NCI-H82 (cell line): ENCODE measurements at regions not wholly inside any gene's neighbourhood (a gene's known extent, or its start where the extent isn't known, plus 50 kb on each side); places are given as distances from the start of the nearest gene placed in this dataset.
"Not testable (repeated sequence)": the region's sequence is repeated elsewhere in the genome, so short reads cannot be mapped to it uniquely, and the experiment has no call there.

Experiments
- DNase-seq: peaks from one replicate; lab custom pipeline; 2025; lab: John Stamatoyannopoulos, UW

DNA sequence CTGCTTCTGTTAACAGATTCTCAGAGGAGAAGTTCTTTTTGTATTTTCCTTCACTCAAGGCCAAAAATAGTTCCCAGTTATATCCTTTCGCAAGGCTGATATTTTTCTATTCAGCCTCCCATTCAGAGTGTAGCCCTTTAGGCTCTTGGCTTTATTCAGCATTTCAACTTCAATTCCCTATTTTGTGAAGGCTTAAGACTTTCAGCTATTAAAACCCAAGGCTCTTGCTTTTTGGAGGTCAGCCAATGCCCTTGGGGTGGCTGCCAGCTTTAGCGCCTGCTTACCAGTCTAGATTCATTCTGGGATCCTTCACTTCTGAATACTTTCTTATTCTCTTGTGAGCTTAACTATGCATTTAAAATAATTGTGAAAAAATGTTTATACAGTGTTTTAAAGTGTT is 57.3 kb upstream of the ADGRA3 start:
- no peak for DNase-seq

DNA sequence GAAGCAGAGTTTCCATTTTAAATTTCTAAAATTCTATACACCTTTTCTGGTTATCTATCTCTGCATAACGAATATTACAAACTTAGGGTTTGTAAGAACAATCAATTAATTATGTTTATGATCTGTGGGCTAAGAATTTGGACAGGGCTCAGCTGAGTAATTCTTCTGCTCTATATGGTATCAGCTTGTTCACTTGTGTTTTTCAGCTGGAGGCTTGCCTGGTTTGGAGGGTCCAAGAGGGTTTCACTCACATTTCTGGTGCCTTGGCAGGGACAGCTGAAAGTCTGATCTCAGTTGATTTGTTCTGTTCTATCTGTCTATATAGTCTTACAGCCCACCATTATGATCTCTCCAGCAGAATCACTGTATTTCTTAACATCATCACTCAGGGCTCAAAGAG is 57.8 kb upstream of the ADGRA3 start:
- no peak for DNase-seq

DNA sequence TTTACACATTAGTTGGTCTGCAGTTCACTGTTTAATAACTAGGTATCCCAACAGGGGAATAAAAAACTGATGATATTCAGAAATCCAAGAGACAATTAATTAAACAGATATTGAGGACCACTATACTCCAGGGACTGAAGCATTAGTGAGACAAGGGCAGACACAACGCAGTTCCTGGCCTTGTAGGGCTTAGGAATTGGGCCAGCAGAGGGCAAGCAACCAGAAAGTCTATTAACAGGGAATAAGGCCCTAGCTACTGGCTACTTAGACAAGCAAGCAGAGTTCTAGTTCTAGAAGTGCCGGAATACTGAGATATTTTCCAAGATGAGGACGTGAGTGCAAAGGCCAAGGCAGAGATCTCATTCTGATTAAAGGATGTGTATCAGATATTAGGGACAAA is 58.6 kb upstream of the ADGRA3 start:
- DNase-seq, result no peak

DNA sequence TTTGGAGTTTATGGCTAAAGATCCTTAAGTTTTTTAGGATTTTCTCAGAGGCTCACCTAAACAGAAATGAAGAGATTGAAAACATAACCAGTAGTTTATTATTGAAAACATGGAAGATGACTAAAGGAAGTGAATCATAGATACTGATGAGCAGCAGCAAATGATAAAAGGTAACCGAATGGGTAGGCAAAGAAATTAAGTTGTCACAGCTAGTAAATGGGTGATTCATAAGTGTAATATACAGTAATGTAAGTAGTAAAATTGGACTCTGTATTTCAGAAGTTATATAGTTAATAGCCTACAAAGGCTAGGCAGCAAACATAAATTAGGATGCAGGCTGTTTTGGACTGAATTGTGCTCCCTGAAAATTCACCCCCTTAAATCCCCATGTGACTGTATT is 59.0 kb upstream of the ADGRA3 start:
- no peak for DNase-seq

DNA sequence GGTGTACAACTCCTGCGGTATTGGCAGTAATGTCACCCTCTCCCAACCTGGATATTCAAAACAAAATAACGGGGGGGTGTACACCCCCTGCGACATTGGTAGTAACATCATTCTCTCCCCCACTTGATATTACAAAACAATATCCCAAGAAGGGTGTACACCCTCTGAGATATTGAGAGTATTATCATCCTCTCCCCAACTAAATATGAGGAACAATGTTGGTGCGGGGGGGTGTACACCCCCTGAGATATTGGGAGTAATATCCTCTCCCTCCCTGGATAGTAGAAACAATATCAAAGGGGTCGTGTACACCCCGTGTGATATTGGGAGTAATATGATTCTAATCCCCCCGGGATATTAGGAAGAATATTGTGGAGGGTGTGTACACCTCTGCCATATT is 71.4 kb upstream of the ADGRA3 start:
- DNase-seq, result no peak

DNA sequence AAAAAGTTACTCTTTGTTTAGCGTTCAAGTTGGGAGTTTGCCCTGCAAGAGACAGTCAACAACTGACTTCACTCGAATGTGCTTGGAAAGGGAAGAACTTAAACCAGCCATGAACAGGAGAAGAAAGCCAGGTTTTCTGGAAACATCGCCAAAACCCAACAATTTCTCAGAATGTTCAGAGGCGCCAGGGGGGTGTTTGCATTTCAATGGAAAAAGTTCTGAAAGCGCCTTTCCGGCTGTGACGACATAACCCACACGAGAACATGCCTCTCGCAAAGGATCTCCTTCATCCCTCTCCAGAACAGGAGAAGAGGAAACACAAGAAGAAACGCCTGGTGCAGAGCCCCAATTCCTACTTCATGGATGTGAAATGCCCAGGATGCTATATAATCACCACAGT is 78.1 kb upstream of the ADGRA3 start:
- DNase-seq, result no peak

DNA sequence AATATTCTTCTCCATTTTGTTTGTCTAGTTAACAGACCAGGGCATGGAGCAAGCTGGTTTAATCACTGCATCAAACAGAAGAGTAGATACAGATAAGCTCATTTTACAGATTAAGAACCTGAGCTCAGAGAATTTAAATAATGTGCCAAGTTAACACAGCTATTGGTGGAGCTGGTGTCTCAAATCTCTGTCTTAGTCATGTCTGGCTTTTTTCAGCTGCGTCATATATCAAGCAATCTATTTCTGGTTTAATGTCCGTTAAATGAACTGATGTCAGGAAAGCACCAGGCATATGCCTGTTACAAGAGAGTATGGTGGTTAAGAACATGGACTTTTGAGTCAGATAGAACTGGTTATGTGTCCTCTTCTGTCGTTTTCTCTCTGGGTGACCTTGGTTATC is 79.8 kb upstream of the ADGRA3 start:
- DNase-seq, result peak; percentile 81

DNA sequence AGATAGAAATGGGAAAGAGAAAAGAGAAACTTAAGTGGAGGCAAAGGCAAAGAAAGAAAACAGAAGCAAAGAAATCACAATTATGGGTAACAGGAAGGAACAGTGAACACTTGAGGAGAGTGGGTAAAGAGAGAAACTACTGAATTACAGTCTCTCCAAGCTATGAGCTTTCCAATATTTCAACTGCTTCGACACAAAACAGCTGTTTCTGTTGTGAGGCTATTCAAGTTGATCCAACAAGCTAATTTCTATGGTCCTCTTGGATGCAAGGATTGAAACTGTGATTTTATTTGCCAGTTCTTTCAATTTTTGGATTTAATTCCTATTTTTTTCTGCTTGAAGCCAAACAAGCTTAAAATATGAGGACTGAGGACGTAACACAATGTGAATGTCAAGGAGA is 80.5 kb upstream of the ADGRA3 start:
- no peak for DNase-seq

DNA sequence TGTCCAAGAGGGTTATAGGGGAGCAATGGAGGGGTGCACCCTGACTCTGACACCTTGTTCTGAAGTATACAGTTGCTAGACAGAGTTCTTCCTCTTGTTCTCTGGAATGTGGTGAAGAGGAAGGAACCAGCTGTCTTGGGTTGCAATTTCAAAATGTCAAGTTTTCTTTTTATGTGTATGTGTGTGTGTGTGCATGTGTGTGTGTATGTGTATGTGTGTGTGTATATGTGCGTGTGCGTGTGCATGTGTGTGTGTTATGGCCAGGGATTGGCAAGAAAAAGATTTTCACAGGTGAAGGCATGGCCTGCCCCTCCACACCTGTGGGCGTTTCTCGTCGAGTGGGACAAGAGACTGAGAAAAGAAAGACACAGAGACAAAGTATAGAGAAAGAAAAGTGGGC is 81.6 kb upstream of the ADGRA3 start:
- DNase-seq, result no peak

DNA sequence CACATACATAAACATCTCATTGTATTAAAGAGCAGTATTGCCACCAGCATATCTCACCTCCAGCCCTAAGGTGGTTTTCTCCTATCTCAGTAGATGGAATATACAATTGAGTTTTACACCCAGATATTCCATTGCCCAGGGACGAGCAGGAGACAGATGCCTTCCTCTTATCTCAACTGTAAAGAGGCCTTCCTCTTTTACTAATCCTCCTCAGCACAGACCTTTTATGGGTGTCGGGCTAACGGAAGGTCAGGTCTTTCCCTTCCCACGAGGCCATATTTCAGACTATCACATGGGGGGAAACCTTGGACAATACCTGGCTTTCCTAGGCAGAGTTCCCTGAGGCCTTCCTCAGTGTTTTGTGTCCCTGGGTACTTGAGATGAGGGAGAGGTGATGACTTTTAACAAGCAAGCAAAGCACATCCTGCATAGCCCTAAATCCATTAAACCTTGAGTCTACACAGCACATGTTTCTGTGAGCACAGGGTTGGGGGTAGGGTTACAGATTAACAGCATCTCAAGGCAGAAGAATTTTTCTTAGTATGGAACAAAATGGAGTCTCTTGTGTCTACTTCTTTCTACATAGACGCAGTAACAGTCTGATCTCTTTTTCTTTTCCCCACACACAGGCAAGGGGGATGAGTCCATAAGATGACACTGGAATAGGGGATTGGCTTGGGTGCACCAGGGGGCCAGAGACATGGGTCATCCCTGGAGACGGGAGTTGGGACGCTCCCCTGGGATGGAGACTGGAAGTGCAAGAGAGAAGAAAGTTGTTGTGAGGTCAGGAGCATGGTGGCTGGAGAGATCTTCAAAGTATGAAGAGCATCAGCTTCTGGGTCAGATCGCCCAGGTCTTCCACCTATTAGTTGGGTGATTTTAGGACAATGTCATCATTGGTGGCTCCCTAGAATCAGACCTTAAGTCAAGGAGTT is 82.5 kb upstream of the ADGRA3 start:
- DNase-seq, result peak; percentile 48

DNA sequence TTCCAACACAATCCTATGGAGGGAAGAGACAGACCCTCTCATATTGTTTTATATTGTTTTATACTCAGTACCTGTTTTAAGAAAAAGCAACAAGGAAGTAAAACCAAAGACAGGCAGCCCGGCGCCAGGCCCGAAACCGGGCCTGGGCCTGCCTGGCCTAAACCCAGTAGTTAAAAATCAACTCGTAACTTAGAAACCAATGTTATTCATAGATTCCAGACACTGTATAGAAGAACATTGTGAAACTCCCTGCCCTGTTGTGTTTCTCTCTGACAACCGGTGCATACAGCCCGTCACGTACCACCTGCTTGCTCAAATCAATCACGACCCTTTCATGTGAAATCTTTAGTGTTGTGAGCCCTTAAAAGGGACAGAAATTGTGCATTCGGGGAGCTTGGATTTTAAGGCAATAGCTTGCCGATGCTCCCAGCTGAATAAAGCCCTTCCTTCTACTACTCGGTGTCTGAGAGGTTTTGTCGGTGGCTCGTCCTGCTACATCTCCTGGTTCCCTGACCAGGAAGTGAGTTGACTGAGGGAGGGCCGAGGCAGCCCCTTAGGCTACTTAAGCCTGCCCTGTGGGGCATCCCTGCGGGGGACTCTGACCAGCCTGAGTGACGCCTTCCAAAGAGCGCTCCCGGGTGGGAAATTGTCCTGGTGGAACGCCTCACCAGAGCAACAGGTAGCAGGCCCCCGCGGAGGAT is 83.5 kb upstream of the ADGRA3 start:
- DNase-seq, result not testable (repeated sequence)

DNA sequence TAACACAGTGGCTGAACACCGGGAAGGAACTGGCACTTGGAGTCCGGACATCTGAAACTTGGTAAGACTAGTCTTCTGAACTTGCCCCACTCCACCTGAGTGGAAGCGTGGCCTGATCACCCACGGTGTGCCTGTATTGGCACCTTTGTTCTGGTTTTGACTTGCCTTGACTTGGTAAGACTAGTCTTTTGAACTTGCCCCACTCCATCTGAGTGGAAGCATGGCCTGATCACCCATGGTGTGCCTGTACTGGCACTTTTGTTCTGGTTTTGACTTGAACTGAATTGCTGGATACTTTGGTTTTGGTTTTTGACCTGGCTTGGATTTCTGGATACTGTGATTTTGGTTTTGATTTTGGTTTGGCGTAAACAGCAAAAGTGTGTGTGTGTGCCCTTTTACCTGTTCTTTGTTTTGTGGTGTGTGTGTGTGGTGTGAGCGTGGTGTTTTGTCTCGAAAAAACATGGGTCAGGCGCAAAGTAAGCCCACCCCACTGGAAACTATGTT is 84.1 kb upstream of the ADGRA3 start:
- not testable (repeated sequence) for DNase-seq

DNA sequence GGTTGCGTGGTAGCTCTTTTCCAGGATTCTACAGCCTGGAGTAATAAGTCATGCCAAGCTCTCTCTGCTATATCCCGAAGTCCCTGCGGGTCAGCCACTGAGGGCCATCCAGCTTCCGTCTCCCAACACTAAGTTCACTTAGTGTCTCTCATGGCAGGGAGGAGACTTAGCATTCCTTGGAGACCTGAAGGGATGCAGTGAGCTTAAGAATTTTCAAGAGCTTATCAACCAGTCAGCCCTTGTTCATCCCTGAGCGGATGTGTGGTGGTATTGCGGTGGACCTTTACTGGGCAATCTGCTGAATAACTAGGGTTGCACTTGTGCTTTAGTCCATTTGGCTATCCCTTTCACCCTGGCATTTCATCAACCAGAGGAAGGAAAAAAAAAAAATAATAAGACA is 85.8 kb upstream of the ADGRA3 start:
- not testable (repeated sequence) for DNase-seq

DNA sequence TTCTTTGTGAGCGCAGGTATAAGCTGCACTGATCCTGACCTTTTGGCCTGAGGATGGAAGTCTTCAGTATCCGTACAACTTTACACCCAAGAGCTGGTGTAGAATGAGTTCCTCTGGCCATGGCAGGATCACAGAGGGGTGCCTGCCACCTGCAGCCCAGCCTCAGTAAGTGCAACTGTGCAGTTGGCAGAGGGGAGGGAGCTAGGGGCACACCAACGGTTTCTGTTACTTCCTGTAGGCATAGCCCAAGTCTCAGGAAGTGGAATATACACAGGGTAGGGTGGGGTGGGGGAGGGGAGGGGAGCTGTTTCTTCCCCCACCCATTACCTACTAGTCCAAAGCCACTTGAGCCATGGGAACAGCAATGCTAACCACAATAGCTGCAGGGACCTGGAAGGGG is 85.4 kb upstream of the GBA3 start:
- DNase-seq, result peak; percentile 74

DNA sequence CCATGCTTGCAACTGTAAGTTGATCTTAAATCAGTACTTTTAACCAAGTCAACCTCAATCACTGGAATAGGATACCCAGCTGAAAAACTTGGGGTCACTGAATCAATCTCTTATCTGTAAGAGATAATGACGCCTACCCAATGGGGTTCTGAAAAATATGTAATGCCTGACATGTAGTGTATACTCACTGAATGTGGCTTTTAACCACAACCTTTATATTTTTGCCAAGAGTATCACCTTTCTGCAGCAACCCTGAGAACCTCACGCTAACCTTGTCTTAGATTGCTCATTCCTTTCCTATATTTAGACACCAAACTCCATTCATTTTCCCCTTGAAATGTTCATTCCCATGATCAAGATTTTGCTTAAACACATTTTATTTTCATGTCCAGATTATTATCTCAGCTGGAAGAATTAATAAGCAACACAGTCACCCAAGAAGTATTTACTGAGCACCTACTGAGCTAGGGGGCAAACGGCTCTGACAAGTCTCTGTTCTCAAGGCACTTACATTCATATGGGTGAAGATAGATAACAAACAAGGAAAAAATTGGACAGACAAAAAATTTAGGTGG is 82.7 kb upstream of the GBA3 start:
- DNase-seq, result not testable (repeated sequence)

DNA sequence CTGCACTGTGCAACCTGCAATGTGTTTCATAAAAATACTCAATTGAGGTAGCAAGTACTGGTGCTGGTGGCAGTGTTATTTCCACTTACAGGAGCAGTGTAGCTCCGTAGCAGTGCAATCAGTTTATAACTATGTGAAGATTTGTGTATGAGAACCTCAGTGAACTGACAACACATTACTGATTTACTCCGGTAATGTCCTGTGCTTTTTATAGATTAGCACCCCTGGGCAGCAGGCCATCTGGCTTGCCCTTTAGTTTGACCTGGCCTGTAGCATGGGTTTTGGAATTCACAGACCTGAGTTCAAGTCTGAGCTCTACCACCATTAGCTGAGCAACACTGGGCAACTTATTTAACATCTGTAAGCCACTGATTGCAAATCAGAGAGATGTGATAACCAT is 78.6 kb upstream of the GBA3 start:
- no peak for DNase-seq

DNA sequence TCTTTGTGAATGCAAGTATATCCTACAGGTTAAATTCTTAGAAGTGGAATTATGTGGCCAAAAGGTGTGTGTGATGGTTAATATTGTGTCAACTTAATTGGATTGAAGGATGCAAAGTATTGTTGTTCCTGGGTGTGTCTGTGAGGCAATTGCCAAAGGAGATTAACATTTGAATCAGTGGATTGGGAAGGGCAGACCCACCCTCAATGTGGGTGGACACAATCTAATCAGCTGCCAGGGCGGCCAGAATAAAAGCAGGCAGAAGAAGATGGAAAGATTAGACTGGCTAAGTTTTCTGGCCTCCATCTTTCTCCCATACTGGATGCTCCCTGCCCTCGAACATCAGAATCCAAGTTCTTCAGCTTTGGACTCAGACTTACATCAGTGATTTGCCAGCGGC is 76.2 kb upstream of the GBA3 start:
- DNase-seq, result peak; percentile 66

DNA sequence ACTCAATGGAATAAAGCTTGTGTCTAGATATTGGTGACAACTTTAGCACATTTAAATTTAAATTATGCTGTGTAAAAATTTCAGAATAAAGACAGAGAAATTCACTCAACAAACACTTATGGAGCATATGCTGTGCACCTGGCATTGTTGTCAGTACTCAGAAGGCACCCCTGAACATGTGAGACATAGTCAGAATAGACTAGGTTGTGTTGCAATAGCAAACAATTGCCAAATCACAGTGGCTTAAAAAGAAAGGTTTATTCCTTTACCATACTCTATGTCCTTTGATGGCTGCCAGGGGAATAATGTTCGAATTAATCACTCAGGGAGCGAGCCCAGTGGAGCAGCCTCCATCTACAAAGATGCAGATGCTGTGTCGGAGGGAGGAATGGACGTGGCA is 72.6 kb upstream of the GBA3 start:
- not testable (repeated sequence) for DNase-seq

DNA sequence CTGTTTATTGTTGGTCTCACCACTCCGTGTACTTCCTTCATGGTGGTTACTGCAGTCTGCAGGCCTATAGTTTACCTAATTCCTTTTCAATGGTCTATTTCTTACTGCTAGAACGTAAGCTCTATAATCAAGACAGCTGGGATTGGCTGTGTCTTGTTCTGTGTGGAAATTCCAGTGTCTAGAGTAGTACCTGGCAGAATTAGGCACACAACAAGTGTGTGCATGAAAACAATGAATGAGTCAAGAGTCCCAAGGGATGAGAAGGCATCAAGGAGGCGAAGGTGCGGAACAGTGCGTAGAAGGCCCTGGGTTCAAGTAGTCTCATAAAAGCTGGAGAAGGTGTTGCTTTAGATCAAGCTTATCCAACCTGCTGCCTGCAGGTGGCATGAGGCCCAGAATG is 70.8 kb upstream of the GBA3 start:
- not testable (repeated sequence) for DNase-seq

DNA sequence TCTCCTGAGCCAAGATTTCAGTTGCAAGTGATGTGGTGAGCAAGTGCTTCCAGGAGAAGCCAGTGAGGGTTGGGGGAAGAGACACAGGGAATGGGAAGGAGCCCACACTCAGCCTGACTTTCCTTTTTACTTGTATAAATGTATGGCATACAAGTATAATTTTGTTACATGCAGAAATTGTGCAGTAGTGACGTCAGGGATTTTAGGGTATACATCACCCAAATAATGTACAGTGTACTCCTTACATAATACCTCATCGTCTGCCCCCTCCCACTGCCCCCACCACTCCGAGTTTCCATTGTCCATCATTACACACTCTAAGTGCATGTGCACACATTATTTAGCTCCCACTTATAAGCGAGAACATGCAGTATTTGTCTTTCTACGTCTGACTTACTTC is 68.7 kb upstream of the GBA3 start:
- not testable (repeated sequence) for DNase-seq

DNA sequence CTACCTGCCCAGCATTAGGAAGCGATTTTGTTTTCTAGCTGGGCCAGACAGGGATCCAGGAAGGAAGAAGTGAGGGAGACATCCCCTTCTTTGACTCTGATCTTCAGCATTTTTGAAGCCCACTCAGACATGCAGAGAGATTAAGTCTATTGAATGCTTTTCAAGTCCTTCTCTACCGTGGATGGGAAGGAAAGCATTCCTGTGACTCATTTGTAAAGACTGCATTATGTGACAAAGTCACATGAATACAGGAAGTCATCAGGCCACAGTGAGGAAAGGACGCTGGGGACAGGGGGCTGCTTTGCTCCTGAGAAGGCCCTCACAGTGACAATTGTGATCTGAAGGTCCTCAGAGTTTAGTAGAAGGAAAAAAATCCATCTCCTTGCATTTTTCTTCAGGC is 67.4 kb upstream of the GBA3 start:
- no peak for DNase-seq

DNA sequence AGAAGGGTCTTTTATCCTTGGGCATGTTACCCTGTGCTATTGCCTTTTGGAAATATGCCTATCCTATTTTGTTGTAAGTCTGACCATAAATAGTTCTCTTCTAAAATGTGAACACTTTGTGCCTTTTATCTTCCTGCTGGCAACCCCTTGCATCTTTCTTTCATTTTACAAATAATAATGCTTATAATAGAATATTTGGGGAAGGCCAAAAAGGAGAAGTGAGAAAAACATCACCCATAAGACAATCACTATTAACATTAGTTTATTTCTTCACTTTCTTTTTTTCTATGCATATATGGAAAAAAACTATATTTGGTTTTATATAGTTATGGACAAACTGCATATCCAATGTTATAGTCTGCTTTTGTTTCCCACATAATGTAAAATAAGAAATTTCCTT is 64.9 kb upstream of the GBA3 start:
- DNase-seq, result not testable (repeated sequence)
